HG02763 (cell line): ENCODE measurements at regions not wholly inside any gene's neighbourhood (a gene's known extent, or its start where the extent isn't known, plus 50 kb on each side); places are given as distances from the start of the nearest gene placed in this dataset.
A peak's percentile ranks its signal among the peaks of the same experiment; 100 is the strongest.

Experiments used
- ATAC-seq: cut with Tn5 transposase; IDR thresholded peaks from one replicate; pipeline ENCODE4 v1.9.1; 2021; ENCODE audit warnings: mild to moderate bottlenecking, moderate library complexity; ENCODE audit not compliant: unreplicated experiment

DNA sequence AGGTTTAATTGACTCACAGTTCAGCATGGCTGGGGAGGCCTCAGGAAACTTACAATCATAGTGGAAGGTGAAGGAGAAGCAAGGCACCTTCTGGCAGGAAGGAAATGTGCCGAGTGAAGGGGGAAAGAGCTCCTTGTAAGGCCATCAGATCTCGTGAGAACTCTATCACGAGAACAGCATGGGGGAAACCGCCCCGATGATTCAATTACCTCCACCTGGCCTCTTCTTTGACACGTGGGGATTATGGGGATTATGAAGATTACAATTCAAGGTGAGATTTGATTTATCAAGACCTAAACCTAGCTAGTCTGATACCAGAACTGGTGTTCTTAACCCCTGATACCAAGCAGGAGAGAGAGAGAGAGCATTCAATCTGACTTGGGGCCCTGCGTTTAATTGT lies 258.7 kb downstream of the PTEN start:
- ATAC-seq = no peak

DNA sequence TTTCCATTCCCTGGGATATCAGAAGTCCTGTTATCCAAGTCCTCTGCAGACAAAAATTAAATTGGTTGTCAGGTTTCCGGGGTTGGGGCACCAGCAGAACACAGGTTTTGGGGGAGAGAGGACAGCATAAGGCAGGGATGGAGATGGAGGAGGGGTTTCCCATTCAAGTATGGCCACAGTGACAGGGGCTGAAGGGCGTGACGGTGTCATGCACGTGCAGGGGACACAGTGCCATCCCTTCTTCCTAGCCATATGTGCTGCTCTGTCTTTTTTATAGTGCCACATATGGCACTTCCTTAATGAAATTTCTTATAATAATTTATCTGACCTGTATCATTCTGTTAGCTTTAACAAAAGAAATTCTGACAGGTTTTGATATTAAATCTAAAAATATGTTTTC lies 259.2 kb downstream of the PTEN start:
- no peak for ATAC-seq

DNA sequence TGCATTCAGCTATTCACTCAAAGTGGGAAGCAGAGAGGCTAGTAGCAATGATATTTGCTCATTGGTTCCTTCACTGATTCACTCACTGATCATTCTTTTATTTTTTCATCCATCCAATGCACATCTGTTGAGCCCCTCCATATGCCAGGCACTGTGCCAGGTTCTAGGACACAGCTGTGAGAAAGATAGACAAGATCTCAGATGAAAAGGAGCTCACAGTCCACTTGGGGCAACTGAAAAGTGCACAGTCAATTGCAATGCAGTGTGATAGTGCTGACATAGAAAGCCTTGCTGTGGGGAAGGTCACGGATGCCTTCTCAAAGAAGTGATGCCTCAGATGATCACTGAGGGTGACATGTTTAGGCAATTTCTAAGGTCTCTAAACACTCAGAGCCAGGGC lies 262.3 kb downstream of the PTEN start:
- no peak for ATAC-seq

DNA sequence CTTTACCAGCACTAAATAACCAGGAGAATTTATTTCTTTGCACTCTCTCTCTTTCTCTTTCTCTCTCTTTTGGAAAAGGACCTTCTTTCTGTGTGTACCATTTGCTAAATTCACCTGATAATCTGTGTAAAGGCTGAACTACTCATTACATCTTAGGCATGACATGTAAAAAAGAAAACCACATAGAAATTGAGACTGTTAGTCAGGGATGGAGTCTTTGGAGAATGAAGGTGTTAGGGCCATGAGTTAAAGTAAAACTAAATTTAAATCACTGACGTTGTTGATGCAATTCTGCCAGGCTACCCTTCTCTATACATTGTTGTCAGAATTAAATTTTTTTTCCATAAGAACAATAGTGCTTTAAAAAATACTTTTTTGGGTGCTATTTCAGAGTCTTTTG lies 263.3 kb downstream of the PTEN start:
- no peak for ATAC-seq

DNA sequence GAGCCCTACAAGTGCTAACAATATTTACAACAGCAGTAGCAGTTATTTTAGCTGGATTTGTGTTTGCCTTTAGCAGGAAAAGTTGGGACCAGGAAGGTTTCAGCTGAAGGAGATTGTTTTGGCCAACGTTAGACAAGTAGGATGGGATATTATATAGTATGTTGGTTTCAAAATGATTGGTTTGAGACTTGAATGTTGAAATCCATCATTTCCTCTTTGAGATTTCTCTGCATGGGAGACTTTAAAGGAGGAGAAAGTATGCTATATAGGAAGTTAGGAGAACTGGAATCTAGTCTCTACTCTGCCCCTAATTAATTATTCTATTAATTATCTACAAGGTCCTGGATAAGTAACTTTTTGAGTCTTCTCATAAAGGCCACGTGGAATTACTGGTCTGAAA lies 263.8 kb downstream of the PTEN start:
- ATAC-seq = no peak

DNA sequence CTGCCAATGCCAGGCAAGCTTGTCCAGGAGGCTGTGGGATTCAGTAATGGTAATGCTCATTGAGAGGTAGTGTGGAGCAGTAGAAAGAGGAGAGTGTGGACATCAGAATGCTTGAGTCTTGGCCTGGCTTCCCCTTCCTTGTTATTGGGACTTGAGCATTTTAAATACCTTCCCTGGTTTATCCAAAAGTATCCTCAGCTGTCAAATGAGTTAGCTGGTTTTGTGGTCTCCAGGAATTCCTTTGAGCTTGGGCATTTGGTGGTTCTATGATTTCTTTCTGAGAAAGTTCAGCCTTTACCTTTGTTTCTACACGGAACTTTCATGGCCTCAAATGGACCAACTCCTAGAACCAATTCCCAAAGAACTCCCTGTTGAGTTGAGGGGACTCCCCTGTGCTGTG lies 264.3 kb downstream of the PTEN start:
- ATAC-seq = no peak

DNA sequence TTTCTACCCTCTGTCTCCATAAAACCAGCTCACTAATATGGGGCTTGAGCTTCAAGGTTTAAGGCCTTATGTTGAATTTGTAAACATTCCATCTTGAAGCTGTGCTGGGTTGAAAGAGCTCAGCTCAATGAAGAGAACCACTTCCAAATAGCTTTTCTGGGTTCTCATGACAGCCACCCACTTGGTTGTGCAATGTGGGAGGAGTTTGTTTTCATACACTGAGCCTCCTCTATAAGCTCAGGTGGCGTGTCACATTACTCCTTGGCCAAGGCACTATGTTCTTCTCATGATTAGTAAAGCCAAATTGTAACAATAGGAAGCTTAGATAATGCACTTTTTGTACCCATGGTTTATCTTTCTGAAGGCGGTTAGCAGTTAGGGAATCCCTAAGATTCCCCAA lies 265.6 kb downstream of the PTEN start:
- ATAC-seq = no peak

DNA sequence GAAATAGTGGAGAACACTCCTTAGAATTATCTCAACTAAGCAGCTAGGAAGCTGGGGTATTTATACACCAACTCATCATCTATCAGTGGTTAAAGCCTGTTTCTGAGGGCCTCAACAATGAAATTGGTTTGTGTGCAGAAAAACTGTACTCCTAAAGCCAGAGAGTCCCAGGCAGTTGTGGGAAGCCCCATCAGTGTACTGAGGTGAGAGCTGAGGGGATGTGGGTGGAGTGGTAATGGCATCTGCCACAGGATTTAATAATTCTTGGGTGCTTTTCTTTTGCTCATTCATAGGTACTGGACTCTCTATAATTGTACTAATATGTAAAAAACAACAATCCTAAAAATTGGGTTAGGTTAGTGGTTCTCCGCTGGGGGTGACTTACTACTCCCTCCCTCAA lies 267.5 kb downstream of the PTEN start:
- ATAC-seq = no peak

DNA sequence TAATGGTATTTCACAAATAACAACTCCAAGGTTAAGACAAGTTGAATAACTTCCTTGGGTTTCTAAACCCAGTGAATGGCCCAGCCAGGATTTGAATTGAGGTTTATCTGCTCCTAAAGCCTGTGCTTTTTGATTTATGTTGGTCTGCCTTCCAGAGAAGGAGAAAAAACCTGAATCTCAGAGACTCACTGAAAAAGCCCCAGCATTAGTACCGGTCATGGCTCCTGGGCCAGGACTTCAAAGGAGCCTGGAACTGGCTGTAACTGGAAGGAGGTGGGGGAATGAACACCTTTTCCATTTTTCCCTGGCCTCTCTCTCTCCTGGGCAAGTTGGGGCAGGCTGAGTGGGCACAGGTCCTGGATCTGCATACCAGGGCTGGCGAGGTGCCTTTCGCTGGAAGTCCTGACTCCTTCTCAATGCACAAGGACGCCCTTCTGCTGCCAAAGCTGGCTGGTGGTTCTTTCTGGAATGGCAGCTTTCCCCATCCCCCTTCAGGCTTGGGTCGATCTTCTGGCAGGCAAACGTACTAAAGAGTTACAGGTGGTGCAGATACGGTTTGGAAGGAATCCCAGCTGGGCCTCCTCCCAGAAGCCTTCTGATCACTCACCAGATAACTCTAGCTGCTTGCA lies 268.2 kb downstream of the PTEN start:
- no peak for ATAC-seq

DNA sequence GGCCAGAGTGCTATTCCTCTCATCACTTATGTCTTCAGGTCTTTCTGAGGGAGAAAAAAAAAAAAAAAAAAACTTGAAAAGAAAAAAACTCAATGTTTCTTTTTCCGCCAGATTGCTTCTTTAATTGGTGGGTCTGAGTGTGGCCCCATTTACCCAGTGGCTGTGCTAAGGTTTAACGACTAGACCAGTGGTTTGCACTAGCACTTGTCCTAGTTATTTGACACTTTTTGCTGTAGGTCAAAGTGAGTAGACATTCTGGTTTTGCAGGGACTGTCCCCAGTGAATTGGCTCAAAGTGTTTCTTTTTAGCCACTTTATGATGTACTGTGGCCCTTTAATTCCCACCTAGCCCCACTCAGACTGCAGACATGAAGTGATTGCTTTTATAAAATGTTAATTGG lies 273.3 kb downstream of the PTEN start:
- no peak for ATAC-seq

DNA sequence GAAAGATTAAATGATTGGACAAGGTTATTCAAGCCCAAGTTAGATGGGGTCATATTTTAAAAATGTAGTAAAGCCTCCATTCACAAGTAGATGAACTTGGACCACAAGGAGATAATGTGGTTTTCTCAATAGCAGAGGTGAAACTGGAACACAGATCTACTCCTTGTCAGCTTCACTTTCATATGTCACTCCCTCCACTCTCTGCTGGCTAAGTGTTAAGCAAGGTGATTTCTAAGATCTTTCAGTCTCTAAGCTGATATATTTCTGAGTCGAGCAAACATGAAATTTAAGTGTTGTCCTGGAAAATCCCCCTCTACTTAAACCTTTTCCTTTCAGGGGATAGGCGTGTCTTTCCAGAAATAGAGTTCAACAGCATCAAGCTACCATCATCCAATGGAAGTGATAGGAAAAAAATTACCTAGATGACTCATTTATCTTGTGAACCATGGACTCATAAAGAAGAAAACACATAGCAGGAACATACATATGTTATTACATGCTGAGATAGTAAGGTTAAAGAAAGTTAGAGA lies 275.0 kb downstream of the PTEN start:
- peak; percentile 79 for ATAC-seq

DNA sequence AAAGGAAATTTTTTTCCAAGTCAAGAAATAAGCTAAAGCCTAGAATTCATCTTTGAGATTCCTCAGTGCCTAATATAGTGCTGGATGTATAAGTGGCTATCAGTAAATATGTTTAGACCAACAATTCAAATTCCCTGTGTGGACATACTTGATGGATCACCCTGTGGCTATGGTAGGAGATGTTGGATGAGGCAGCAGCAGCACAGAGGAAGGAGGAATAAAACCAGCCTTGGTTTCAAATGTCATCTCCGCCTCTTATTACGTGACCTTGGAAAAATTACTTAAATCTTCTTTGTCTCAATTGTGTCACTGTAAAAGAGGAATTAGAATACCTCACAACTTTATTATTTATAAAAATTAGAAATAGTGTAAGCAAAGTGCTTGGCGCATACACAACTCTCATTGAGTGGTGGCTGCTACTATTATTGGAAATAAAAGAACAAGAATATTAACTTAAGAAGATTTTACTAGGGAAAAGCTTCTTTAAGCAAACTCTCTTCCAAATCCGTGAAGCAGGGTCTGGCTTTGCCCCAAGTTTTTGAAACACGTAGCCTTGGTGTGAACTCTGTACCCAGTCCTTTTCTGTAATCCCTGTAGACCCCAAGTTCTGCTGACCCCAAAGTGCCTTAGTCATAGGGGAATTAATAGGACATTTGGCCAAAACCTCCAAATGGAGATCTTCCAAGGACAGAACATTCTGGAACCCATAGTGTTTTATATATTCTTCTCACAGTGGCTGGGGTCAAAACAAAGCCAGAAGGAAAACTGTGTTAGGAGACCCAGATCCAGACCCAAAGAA lies 283.8 kb downstream of the PTEN start:
- ATAC-seq = no peak

DNA sequence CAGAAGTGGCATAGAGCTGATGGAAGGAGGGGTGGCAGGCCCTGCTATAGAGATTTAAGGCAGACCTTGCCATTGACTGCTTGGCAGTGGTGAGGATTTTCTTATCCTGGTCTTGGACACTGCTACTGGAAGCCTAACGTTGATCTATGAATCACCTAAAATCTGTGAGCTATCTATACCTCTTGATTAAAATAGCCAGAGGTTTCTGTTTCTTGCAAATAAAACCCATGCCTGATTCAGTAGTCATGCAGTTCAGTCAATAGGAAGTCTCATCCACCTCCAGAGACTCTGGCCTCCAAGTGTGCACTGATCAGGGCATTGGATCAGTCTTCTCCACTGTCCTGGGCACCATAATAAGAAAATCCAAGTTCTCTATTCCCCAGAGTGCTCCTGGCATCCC lies 286.5 kb downstream of the PTEN start:
- no peak for ATAC-seq

DNA sequence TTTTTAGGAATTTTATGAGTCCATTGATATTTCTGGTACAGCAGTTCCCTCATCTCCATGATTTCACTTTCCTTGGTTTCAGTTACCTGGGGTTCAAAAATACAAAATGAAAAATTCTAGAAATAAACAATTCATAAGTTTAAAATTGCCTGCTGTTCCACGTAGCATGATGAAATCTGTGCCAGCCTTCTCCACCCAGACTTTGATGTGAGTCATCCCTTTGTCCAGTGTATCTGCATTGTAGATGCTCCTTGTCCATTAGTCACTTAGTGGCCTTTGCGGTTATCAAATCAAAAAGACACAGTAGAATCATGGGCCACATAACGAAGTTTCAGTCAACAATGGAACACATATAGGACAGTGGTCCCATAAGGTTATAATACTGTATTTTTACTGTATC lies 286.9 kb downstream of the PTEN start:
- no peak for ATAC-seq

DNA sequence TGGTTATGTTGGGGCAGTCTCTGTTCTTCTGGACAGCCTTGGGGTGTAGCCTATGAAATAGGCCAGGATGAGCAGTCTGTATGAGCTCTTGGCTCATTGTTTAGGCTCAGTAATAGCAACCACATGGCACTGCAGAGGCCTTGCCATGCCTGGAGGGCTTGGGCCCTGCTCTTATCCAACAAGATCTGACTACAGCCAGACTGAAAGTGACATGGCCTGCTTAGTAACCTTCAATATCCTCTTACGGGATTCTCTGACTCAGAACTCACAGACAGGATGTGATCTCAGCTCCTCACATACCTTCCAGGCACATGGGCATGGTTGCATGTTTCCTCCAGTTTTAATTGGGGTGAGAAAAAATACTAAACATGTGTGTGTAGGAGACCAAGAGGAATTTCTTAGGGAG lies 289.3 kb downstream of the PTEN start:
- peak; percentile 86 for ATAC-seq

DNA sequence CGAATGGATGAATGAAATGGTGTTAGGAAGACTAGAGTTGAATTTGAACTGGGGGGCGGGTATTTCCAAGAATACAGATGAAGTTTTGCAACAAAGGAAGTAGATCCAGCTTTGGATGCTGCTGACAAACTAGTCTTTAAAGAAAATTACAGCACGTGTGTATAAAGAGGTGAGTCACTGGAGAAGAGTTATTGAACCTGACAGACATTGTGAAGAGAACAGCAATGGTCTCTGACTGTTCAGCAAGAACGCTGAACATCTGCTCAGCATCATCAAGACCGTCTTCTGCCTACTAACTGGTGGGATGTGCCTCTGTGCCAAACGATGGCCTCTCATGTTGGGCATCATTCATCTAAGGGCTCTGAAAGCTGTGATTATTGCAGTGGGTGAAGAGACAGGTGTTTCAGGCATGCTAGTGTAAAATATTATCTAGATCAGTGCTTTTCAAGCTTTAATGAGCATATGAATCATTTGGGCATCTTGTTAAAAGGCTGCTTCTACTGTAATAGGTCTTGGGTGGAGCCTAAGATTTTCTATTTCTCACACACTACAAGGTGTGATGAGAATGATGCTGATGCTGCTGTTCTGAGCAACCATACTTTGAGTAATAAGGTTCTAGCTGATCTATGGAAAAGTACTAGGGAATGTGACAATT lies 291.3 kb downstream of the PTEN start:
- no peak for ATAC-seq

DNA sequence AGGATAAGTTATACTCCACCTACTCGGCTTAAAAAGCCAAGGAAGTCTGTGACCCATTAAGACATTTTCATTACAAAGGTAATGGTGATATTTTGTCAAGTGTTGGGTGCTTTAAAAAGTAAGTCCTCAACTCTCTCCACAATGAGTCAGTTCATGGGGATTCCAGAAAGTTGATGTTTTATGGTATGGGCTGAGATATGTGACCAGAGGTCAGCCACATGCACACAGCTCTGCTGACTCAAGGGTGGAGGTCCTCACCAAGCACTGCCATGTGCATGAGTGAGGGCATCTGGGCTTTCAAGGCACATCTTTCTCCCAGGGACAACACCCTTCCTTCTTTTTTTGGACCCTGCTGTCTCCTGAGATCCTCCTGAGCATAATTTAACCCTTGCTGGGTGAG lies 292.9 kb downstream of the PTEN start:
- ATAC-seq = no peak

DNA sequence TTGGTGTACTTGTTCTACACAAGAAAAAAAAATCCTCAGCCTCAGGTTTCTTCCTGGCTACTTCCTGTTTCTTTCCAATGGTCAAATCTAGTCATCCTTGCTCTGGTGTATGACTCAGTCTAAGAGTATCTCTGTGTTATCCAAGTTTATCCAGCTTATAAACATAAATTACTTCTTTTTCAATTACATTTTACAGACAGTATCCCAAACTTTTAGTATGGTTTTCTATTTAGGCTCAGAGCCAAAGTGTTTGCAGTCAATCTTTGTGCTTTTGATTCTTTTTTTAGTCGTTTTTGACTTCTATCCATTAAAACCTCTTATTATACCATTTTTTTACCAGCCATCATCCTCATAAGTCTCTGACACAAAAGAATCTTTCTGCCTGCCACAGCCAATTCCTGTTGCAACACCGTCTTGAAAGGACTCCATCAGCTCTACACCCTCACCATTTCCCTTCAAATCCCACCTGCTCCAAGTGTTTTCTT lies 294.6 kb downstream of the PTEN start:
- no peak for ATAC-seq

DNA sequence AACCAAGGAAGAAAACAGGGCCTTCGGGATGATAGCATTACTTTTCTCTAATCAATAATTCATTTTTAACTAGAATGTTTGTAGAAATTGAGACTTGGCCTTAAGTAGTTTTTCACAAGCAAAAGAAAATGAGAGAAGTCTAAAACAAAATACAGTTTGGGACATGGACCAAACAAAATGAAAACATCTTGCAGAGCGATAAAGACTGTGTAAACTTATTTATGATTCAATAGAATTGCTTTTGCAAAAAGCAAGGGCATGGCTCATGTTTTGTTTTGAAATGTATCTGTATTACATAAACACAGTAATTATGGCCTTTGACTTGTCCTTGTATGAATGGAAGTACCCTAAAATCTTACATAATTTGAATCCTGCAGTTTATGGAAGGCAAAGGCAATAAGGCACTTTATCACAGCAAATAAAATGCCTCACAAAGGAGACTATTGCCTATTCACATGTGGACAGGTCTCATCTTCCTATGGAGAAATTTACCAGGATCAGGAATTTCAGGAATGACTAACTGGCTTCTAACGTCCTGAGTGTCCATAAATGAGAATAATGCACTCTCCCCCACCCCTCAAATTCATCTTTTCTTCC lies 295.2 kb downstream of the PTEN start:
- ATAC-seq = no peak

DNA sequence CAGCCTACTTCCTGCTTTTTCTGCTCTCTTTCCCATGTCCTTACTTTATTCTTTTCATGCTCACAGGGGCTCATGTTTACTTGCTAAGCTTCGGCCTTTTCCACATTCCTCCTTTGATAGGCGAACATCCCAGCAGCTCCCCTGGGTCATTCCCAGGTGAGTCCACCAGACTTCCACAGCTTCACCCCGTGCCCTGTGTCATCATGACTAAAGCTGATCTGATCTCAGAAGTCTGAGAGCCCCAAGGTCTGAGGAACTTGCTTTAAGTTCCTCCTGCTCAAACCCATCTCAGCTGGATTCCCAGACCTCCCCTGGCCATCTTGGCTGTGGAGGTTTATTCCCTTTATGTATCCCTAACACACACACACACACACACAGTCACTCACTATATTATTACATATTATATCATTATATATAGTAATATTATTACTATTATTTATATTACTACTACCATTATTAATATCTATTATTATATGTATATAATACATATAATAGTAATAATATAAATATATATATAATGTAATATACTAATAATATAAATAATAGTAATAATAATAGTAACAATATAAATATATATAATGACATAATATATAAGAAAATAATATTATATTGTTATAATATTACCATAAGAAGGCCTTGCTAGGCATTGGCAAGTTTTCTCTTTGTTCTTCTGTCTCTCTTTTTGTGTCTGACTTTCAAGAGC lies 295.9 kb downstream of the PTEN start:
- ATAC-seq = no peak

DNA sequence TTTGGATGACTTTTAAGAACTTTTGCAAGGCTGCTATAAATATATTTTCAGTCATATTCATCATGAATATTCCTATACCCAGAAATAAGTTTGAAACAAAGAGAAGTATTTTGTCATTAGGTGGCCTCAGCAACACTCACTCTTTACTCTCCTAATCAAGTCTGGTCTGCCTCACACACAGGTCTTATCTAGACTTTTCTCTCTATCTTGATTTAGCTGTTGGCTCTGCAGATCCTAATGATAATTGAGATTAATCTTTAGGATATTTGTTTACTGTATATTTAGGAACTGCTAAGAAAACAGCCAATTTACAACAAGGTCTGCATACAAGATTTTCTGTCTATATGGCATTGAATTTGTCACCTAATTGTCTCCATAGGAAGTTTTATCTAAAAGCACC lies 297.6 kb downstream of the PTEN start:
- ATAC-seq = no peak
